Astrocyte of the cerebellum (primary cell): ENCODE measurements at regions not wholly inside any gene's neighbourhood (a gene's known extent, or its start where the extent isn't known, plus 50 kb on each side); places are given as distances from the start of the nearest gene placed in this dataset.

Experiments
- DNase-seq: peaks from one replicate; pipeline ENCODE4 v3.0.0-alpha.2; 2011; ENCODE audit warnings: low read depth
- H3K4me3 ChIP-seq: 2 replicates; pipeline ENCODE4 v1.5.1; 2011; ENCODE audit warnings: mild to moderate bottlenecking, low read depth, low read length, moderate library complexity
- in situ Hi-C: cut with HindIII; loops from 2 replicates; pipeline ENCODE4 v1.10.0; 2017; ENCODE audit warnings: low sequenced_read_pairs
- TF ChIP-seq, protein P1 (sequence below): IDR thresholded peaks from 2 replicates; pipeline ENCODE4 v1.5.1; 2012; ENCODE audit warnings: low read length, low read depth, moderate library complexity, mild to moderate bottlenecking; ENCODE audit errors: missing control alignments

DNA sequence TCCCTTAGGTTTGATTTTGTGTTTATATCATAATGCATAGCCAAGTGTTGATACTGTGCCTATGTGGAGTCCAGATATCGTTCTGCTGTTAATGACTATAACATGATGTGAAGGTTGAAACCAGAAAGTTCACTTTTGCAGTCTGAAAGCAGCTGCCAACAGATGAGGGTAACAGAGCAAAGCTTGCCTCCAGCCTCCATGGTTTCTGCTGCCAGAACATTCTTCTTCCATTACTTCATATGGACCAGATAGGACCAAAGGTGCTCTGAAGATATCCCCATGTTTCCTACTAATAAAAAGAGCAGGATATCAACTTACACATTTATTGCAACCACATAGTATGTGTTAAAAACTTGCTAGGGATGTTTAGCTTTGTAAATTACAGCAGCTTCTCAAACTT lies 394.1 kb downstream of the SPRY1 start:
- no peak for DNase-seq
- in situ Hi-C loops: no loop called here
- H3K4me3 ChIP-seq: no peak overlapping the region
- TF ChIP-seq, protein P1, sequence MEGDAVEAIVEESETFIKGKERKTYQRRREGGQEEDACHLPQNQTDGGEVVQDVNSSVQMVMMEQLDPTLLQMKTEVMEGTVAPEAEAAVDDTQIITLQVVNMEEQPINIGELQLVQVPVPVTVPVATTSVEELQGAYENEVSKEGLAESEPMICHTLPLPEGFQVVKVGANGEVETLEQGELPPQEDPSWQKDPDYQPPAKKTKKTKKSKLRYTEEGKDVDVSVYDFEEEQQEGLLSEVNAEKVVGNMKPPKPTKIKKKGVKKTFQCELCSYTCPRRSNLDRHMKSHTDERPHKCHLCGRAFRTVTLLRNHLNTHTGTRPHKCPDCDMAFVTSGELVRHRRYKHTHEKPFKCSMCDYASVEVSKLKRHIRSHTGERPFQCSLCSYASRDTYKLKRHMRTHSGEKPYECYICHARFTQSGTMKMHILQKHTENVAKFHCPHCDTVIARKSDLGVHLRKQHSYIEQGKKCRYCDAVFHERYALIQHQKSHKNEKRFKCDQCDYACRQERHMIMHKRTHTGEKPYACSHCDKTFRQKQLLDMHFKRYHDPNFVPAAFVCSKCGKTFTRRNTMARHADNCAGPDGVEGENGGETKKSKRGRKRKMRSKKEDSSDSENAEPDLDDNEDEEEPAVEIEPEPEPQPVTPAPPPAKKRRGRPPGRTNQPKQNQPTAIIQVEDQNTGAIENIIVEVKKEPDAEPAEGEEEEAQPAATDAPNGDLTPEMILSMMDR: no peak

DNA sequence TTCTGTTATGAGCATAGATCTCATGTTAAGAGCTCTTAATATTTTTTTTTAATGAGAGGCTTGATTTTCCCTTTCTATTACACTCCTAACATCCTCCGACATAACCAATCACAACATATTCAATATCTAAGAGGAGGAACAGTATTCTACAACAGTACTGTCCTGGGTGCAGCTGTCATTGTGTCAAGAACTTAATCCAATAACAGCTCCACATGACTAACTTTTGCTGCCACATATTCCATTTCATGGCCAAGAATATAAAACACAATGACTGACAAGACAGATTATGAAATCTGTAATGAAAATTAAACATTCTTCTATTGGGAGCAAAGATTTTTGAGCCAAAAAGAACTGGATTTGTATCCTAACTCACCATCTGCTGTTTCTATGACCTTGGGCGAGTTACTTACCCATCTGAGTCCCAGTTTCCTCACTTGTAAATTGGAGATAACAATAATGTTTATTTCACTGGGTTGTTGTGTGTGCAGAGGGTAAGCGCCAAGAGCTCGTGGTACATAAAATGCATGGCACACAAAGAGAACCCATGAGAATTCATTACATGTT lies 405.6 kb downstream of the SPRY1 start:
- TF ChIP-seq, protein P1: no peak

DNA sequence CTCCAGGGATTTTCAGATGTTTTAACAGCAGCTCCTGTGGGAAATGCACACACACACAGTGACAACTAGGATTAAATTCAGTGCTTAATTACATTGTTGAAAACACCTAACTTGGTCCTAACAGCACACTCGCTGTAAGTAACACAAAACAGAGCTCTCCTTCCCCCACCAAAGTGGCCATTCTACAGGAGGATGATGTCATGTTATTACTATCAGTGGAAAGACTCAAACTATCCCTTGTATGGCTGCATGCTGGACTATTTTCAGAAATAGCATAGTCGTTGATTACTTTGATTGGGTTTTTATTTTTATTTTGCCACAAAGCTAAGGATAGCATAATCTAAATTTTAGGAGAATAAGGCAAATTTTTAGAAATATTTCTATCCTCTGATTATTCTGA lies 406.3 kb downstream of the SPRY1 start:
- in situ Hi-C loops: no loop called here
- H3K4me3 ChIP-seq: no peak overlapping the region
- TF ChIP-seq, protein P1: no peak
- DNase-seq: no peak

More for the DNA sequence above, 405.6 kb downstream of the SPRY1 start:
- H3K4me3 ChIP-seq: no peak overlapping the region
- in situ Hi-C loops: no loop called here
- DNase-seq: no peak

DNA sequence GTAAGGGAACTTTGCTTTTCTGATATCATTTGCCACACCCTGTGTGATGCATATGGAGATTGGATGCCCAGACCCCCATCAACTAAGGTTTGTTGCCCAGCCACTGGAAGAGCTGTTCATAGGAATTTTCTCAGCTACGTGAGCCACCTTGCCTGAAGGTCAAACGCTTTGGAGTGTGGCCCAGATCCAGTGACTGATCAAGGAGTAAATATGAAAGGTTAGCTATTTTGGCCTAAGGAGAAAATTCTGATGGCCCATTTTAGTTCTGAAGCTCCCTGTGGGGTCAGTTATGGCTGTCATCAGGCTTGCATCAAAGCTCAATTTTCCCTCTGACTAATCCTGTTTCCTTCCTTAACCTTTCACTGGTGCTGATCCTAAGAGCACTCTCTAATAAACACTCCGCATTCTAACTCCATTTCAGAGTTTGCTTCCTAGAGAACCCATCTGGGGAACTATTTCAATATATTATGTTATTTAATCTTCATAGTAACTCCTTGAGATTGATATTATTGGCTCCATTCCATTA lies 407.7 kb downstream of the SPRY1 start:
- TF ChIP-seq, protein P1: no peak
- DNase-seq: no peak
- in situ Hi-C loops: no loop called here
- H3K4me3 ChIP-seq: no peak overlapping the region

DNA sequence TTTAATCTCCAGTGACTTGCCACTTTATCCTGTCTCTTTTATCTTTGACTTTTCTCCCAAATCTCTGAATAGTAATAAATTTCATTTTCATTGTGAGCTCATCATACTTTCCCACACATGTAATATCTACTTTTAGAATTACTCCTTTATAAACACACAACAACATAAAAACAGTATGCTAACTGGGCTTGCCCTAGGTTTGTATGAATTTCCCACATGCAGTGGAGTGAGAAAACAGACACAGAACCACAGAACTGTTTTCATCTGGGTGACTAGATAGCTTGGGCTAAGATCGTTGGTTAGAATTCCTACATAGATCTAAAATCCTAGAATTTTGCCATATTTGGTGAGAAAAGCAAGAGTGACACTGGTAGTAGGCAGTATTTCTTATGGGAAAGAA lies 409.5 kb downstream of the SPRY1 start:
- DNase-seq: no peak
- TF ChIP-seq, protein P1: no peak
- H3K4me3 ChIP-seq: no peak overlapping the region
- in situ Hi-C loops: no loop called here

DNA sequence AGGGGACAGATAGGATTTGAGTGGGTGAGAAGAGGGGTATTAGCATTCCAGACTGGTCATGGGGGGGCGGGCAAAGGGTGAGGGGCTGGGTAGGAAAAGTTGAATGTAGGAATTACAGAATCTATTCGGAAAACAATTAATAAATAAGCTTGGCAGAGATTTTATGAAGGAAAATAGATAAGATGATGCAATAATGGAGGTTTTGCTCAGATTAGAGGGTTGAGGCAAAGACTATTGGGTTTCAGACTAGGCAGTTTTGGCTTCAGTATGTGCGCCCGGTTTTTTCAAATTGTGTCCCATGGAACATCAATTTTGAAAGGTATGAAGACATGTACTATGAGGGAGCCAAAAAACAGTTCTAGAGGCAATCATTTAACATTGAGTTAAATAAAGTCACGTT lies 410.6 kb downstream of the SPRY1 start:
- DNase-seq: no peak
- no peak overlapping the region for H3K4me3 ChIP-seq
- in situ Hi-C loops: no loop called here
- TF ChIP-seq, protein P1: no peak
